ENCODE measurements at regions not wholly inside any gene's neighbourhood (a gene's known extent, or its start where the extent isn't known, plus 50 kb on each side); places are given as distances from the start of the nearest gene placed in this dataset.

- TF ChIP-seq CTCF (conservative IDR thresholded peaks at IDR 0.05 in 1 of 2, IDR thresholded peaks at IDR 0.05 in 1 of 2; ENCODE audit: low read depth in 1 of 2, low read length in 2 of 2) (no peak), EZH2 (IDR thresholded peaks at IDR 0.05; ENCODE audit: low read length, missing control alignments) (no peak)
Observed at GRCh38 chr11:10375280-10375971, 70.6 kb downstream of the ADM start.

Data from fibroblast of lung (primary cell).